ENCODE measurements at regions not wholly inside any gene's neighbourhood (a gene's known extent, or its start where the extent isn't known, plus 50 kb on each side); places are given as distances from the start of the nearest gene placed in this dataset.

DNA sequence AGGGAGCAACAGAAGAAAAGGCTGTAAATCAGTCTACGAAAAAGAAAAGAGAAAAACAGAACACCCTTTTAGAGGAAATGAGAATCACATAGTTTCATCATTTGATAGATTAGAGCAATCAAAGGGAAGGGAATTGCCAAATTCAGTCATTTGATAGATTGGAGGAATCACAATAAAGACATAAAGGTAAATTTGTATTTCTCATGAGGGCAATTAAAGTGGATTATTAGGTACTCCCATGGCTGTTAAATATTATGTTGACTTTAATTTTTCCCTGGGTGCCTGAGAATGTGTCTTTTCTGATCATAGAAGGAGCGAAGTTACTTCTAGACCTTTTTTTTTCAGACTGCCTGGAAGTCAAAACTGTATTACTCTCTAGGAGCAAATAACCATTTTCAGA lies 1145.7 kb downstream of the EPHA7 start:
- no peak overlapping the region for H3K56ac ChIP-seq (ENCODE audit: insufficient read length, low read depth, low read length)
- no peak overlapping the region for H2BK120ac ChIP-seq (ENCODE audit: low read depth, low read length, poor library complexity, severe bottlenecking)
- no peaks in the 10 kb centered on the region for H3K27me3 Mint-ChIP-seq (ENCODE audit: low read depth)
- no peak overlapping the region for H2BK5ac ChIP-seq (ENCODE audit: insufficient read length, low read length)
- H3K27me3 ChIP-seq (ENCODE audit: insufficient read depth, low read length) = no peaks in the 10 kb centered on the region
- H3K23ac ChIP-seq (ENCODE audit: insufficient read length, low read depth, low read length) = no peak overlapping the region
- TF ChIP-seq, protein P1, sequence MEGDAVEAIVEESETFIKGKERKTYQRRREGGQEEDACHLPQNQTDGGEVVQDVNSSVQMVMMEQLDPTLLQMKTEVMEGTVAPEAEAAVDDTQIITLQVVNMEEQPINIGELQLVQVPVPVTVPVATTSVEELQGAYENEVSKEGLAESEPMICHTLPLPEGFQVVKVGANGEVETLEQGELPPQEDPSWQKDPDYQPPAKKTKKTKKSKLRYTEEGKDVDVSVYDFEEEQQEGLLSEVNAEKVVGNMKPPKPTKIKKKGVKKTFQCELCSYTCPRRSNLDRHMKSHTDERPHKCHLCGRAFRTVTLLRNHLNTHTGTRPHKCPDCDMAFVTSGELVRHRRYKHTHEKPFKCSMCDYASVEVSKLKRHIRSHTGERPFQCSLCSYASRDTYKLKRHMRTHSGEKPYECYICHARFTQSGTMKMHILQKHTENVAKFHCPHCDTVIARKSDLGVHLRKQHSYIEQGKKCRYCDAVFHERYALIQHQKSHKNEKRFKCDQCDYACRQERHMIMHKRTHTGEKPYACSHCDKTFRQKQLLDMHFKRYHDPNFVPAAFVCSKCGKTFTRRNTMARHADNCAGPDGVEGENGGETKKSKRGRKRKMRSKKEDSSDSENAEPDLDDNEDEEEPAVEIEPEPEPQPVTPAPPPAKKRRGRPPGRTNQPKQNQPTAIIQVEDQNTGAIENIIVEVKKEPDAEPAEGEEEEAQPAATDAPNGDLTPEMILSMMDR (conservative IDR thresholded peaks at IDR 0.05) = no peak
- H4K5ac ChIP-seq (ENCODE audit: insufficient read length, low read depth, low read length) = no peak overlapping the region
- no peak overlapping the region for H2BK12ac ChIP-seq (ENCODE audit: insufficient read length, low read depth, low read length)
- no peak overlapping the region for H3K14ac ChIP-seq (ENCODE audit: insufficient read depth, low read length)
- H4K8ac ChIP-seq (replicated peaks; ENCODE audit: insufficient read length, low read depth, low read length) = no peak overlapping the region
- H4K20me1 ChIP-seq (ENCODE audit: control insufficient read depth, insufficient read depth, insufficient read length) = no peaks in the 10 kb centered on the region
- no peak for DNase-seq
- H3K36me3 Mint-ChIP-seq (ENCODE audit: insufficient read depth in 1 of 3, low read depth in 3 of 3) = no peaks in the 10 kb centered on the region
- H3K9ac ChIP-seq (ENCODE audit: extremely low read depth, insufficient read length, low read length) = no peak overlapping the region
- no CpG with 5 or more reads among the region's 2 CpGs for WGBS (ENCODE audit: extremely low coverage, insufficient read length, low lambda C conversion rate)
- H3K4me2 ChIP-seq (ENCODE audit: insufficient read depth, insufficient read length, low read length) = no peak overlapping the region
- H3K23me2 ChIP-seq (ENCODE audit: insufficient read length, low read depth, low read length, poor library complexity, severe bottlenecking) = no peaks in the 10 kb centered on the region
- H2AK5ac ChIP-seq (ENCODE audit: insufficient read length, low read length) = no peak overlapping the region
- no peak overlapping the region for H3T11ph ChIP-seq (ENCODE audit: low read length)
- H3K27ac Mint-ChIP-seq = 0 out of 7 replicates have a peak overlapping the region, but pooled peaks of 1 of the 3 experiments have one; percentile 15
- peaks cover 0 to 3% of the 10 kb centered on the region in 2 experiments; a peak in 1 of 4 replicates for H3K4me1 Mint-ChIP-seq
- no peak overlapping the region for H3K27ac ChIP-seq (ENCODE audit: insufficient read length, low read depth, low read length)
- H3K79me1 ChIP-seq (ENCODE audit: insufficient read depth, low read depth, low read length, poor library complexity, severe bottlenecking) = no peaks in the 10 kb centered on the region
- H2BK15ac ChIP-seq (ENCODE audit: low read depth, low read length) = no peak overlapping the region
- H3K18ac ChIP-seq (ENCODE audit: insufficient read length, low read depth, low read length) = no peak overlapping the region
- no peaks in the 10 kb centered on the region for H3K79me2 ChIP-seq (ENCODE audit: insufficient read depth, low read length)
- no peak overlapping the region for H3K4me3 Mint-ChIP-seq
- H2BK20ac ChIP-seq (ENCODE audit: low read depth, low read length, poor library complexity, severe bottlenecking) = no peak overlapping the region
- no peaks in the 10 kb centered on the region for H3K4me1 ChIP-seq (ENCODE audit: insufficient read depth, low read length)
- no peak overlapping the region for H3K4ac ChIP-seq (ENCODE audit: low read depth, low read length)
- H2AFZ ChIP-seq (ENCODE audit: low read length) = no peak overlapping the region
- H4K91ac ChIP-seq (ENCODE audit: insufficient read length, low read depth, low read length) = no peak overlapping the region
- H3K9me3 ChIP-seq (ENCODE audit: control insufficient read depth, low read depth, low read length) = no peaks in the 10 kb centered on the region
- no peaks in the 10 kb centered on the region; a peak in 2 of 5 replicates for H3K9me3 Mint-ChIP-seq

Measured in H9 (cell line).